Activated CD4-positive, alpha-beta T cell treated with anti-CD3 and anti-CD28 coated beads, Interleukin-2, amount 10 ng/mL, durations not matched to agents 24 days and 14 days (primary cell): ENCODE measurements at regions not wholly inside any gene's neighbourhood (a gene's known extent, or its start where the extent isn't known, plus 50 kb on each side); places are given as distances from the start of the nearest gene placed in this dataset.
"Not testable (repeated sequence)": the region's sequence is repeated elsewhere in the genome, so short reads cannot be mapped to it uniquely, and the experiment has no call there.

Experiments used
- DNase-seq: peaks from one replicate; pipeline ENCODE4 v3.0.0; 2022
- H3K27ac Mint-ChIP-seq: one replicate; pipeline ENCODE4 v1.8.0; 2022; ENCODE audit warnings: mild to moderate bottlenecking, mixed read lengths
- H3K27me3 Mint-ChIP-seq: one replicate; pipeline ENCODE4 v1.8.0; 2022; ENCODE audit warnings: mixed read lengths
- H3K36me3 Mint-ChIP-seq: one replicate; pipeline ENCODE4 v1.8.0; 2022; ENCODE audit warnings: low read depth, mild to moderate bottlenecking, mixed read lengths
- H3K4me1 Mint-ChIP-seq: one replicate; pipeline ENCODE4 v1.8.0; 2021; ENCODE audit warnings: mixed read lengths
- H3K4me3 Mint-ChIP-seq: one replicate; pipeline ENCODE4 v1.8.0; 2022; ENCODE audit warnings: mild to moderate bottlenecking, moderate library complexity, mixed read lengths
- H3K9me3 Mint-ChIP-seq: one replicate; pipeline ENCODE4 v1.8.0; 2021; ENCODE audit warnings: mixed read lengths
- intact Hi-C: fragments of 100-400 bp; cut with micrococcal nuclease; formaldehyde crosslinking; loops from one replicate; pipeline ENCODE4 v1.15.1; 2023

- Mint-ChIP-seq H3K9me3 (no peaks in the 10 kb centered on the region), H3K27me3 (peaks cover 3% of the 10 kb centered on the region), H3K4me3 (no peak overlapping the region), H3K36me3 (no peaks in the 10 kb centered on the region), H3K27ac (no peak overlapping the region), H3K4me1 (no peaks in the 10 kb centered on the region)
- DNase-seq, result no peak
- intact Hi-C loops, result no loop called here
These were observed 85.5 kb downstream of the APIP start for GRCh38 chr11:34830648-34831047.

GRCh38 chr11:34830035-34830434, 86.1 kb downstream of the APIP start:
- Mint-ChIP-seq H3K36me3 (no peaks in the 10 kb centered on the region), H3K9me3 (no peaks in the 10 kb centered on the region), H3K4me1 (no peaks in the 10 kb centered on the region), H3K27me3 (peaks cover 2% of the 10 kb centered on the region), H3K27ac (no peak overlapping the region), H3K4me3 (no peak overlapping the region)
- intact Hi-C loops, result no loop called here
- no peak for DNase-seq

GRCh38 chr11:34827228-34827627, 89.0 kb downstream of the APIP start:
- no peak for DNase-seq
- Mint-ChIP-seq H3K27me3 (peaks cover under 1% of the 10 kb centered on the region), H3K4me1 (no peaks in the 10 kb centered on the region), H3K4me3 (no peak overlapping the region), H3K9me3 (no peaks in the 10 kb centered on the region), H3K36me3 (no peaks in the 10 kb centered on the region), H3K27ac (no peak overlapping the region)
- intact Hi-C loops, result no loop called here

- intact Hi-C loops, result no loop called here
- Mint-ChIP-seq H3K27ac (no peak overlapping the region), H3K36me3 (no peaks in the 10 kb centered on the region), H3K27me3 (peaks cover 4% of the 10 kb centered on the region), H3K9me3 (no peaks in the 10 kb centered on the region), H3K4me1 (no peaks in the 10 kb centered on the region), H3K4me3 (no peak overlapping the region)
- no peak for DNase-seq
These were observed 89.8 kb downstream of the APIP start for GRCh38 chr11:34826384-34826726.

GRCh38 chr11:34825670-34826383, 90.4 kb downstream of the APIP start:
- no peak for DNase-seq
- intact Hi-C loops, result no loop called here
- H3K4me1 Mint-ChIP-seq, result peaks cover 2% of the 10 kb centered on the region
- no peaks in the 10 kb centered on the region for H3K36me3 Mint-ChIP-seq
- H3K27ac Mint-ChIP-seq, result no peak overlapping the region
- no peaks in the 10 kb centered on the region for H3K9me3 Mint-ChIP-seq
- peaks cover 4% of the 10 kb centered on the region for H3K27me3 Mint-ChIP-seq
- H3K4me3 Mint-ChIP-seq, result no peak overlapping the region

GRCh38 chr11:34825315-34825669, 90.9 kb downstream of the APIP start:
- Mint-ChIP-seq H3K27me3 (peaks cover 4% of the 10 kb centered on the region), H3K9me3 (peaks cover under 1% of the 10 kb centered on the region), H3K4me3 (no peak overlapping the region), H3K36me3 (no peaks in the 10 kb centered on the region), H3K4me1 (peaks cover 4% of the 10 kb centered on the region), H3K27ac (no peak overlapping the region)
- DNase-seq, result no peak
- intact Hi-C loops, result no loop called here

GRCh38 chr11:34824425-34824824, 91.8 kb downstream of the APIP start:
- Mint-ChIP-seq H3K9me3 (peaks cover 9% of the 10 kb centered on the region), H3K4me3 (no peak overlapping the region), H3K4me1 (peaks cover 11% of the 10 kb centered on the region), H3K36me3 (no peaks in the 10 kb centered on the region), H3K27ac (no peak overlapping the region), H3K27me3 (peaks cover 7% of the 10 kb centered on the region)
- intact Hi-C loops, result no loop called here
- DNase-seq, result no peak

GRCh38 chr11:34823639-34824038, 92.5 kb downstream of the APIP start:
- Mint-ChIP-seq H3K27me3 (peaks cover 7% of the 10 kb centered on the region), H3K36me3 (no peaks in the 10 kb centered on the region), H3K4me3 (no peak overlapping the region), H3K4me1 (peaks cover 11% of the 10 kb centered on the region), H3K27ac (no peak overlapping the region), H3K9me3 (peaks cover 9% of the 10 kb centered on the region)
- intact Hi-C loops, result no loop called here
- DNase-seq, result no peak

- Mint-ChIP-seq H3K27ac (no peak overlapping the region), H3K4me3 (no peak overlapping the region), H3K36me3 (no peaks in the 10 kb centered on the region), H3K9me3 (peaks cover 9% of the 10 kb centered on the region), H3K4me1 (peaks cover 11% of the 10 kb centered on the region), H3K27me3 (peaks cover 7% of the 10 kb centered on the region)
- no peak for DNase-seq
- intact Hi-C loops, result no loop called here
These were observed 93.0 kb downstream of the APIP start for GRCh38 chr11:34823197-34823596.

GRCh38 chr11:34819740-34820482, 96.3 kb downstream of the APIP start:
- DNase-seq, result no peak
- H3K4me3 Mint-ChIP-seq, result no peak overlapping the region
- peaks cover 13% of the 10 kb centered on the region for H3K9me3 Mint-ChIP-seq
- peaks cover 11% of the 10 kb centered on the region for H3K4me1 Mint-ChIP-seq
- H3K27me3 Mint-ChIP-seq, result peaks cover 19% of the 10 kb centered on the region
- intact Hi-C loops, result no loop called here
- H3K36me3 Mint-ChIP-seq, result no peaks in the 10 kb centered on the region
- no peak overlapping the region for H3K27ac Mint-ChIP-seq

- peaks cover 11% of the 10 kb centered on the region for H3K4me1 Mint-ChIP-seq
- H3K4me3 Mint-ChIP-seq, H3K36me3 Mint-ChIP-seq, DNase-seq, H3K27ac Mint-ChIP-seq, intact Hi-C loops: not testable (repeated sequence)
- peaks cover 25% of the 10 kb centered on the region for H3K27me3 Mint-ChIP-seq
- peaks cover 19% of the 10 kb centered on the region for H3K9me3 Mint-ChIP-seq
These were observed 98.4 kb downstream of the APIP start for GRCh38 chr11:34817812-34818211.

- intact Hi-C loops, result no loop called here
- no peak for DNase-seq
- Mint-ChIP-seq H3K27ac (no peak overlapping the region), H3K27me3 (peaks cover 20% of the 10 kb centered on the region), H3K36me3 (no peaks in the 10 kb centered on the region), H3K9me3 (peaks cover 23% of the 10 kb centered on the region), H3K4me3 (no peak overlapping the region), H3K4me1 (peaks cover 11% of the 10 kb centered on the region)
These were observed 99.4 kb downstream of the APIP start for GRCh38 chr11:34816698-34817213.

GRCh38 chr11:34812905-34813576, 103.1 kb downstream of the APIP start:
- no peak for DNase-seq
- intact Hi-C loops, result no loop called here
- Mint-ChIP-seq H3K9me3 (peaks cover 37% of the 10 kb centered on the region), H3K36me3 (no peaks in the 10 kb centered on the region), H3K4me3 (no peak overlapping the region), H3K27me3 (peaks cover 18% of the 10 kb centered on the region), H3K4me1 (peaks cover 9% of the 10 kb centered on the region), H3K27ac (no peak overlapping the region)

- Mint-ChIP-seq H3K4me1 (peaks cover 9% of the 10 kb centered on the region), H3K27me3 (peaks cover 21% of the 10 kb centered on the region), H3K36me3 (no peaks in the 10 kb centered on the region)
These were observed 104.3 kb downstream of the APIP start for GRCh38 chr11:34811858-34812257.

More at GRCh38 chr11:34811858-34812257, 104.3 kb downstream of the APIP start:
- DNase-seq, result no peak
- intact Hi-C loops, result no loop called here
- Mint-ChIP-seq H3K9me3 (peaks cover 37% of the 10 kb centered on the region), H3K27ac (no peak overlapping the region), H3K4me3 (no peak overlapping the region)
